LHCN-M2 (cell line): ENCODE measurements at regions not wholly inside any gene's neighbourhood (a gene's known extent, or its start where the extent isn't known, plus 50 kb on each side); places are given as distances from the start of the nearest gene placed in this dataset.
"Not testable (repeated sequence)": the region's sequence is repeated elsewhere in the genome, so short reads cannot be mapped to it uniquely, and the experiment has no call there.

ENCODE experiments used
- DNase-seq: peaks from one replicate; pipeline ENCODE4 v3.0.0-alpha.2; 2012; ENCODE audit warnings: low read depth

DNA sequence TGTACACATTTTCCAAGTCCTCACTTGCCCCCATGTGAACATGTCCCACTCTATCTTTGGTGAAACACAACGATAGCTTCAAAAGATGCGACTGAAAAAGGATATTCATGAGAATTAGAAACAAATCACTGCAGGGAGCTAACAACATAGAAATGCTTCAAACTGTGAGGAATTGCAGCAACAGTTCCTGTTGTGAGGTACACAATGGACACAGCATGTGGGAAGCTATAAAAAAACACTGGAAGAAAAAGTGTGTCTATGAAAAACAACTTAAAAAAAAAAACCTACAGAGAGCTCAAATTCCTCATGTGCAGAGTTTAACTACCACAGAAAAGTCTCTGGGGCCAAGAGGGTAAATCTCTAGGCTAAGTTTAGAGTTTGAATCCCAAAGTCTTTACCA is 51.6 kb upstream of the BLTP1 start:
- DNase-seq, result peak; percentile 4

DNA sequence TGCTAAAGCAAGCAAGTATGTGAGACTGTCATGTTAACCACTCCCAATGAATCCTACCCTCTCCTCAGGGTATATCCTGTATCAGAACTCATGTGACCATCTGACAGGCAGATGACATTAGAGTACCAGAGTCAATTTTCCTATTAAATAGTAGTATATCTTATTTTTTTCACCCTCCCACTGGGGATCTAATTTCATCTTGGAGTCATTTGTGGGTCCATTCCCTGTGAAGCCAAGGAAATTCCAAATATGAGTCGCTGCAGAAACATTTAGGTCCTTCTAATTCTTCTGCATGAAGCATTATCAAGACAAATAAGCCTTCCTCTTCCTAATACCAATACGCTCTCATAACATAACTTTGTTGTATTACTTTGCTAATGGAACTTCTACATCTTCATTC is 52.2 kb upstream of the BLTP1 start:
- DNase-seq, result peak; percentile 78

GRCh38 chr4:122091836-122092405 is 60.2 kb upstream of the BLTP1 start:
- no peak for DNase-seq

- no peak for DNase-seq
These were observed 60.7 kb upstream of the BLTP1 start for GRCh38 chr4:122091397-122091796.

- no peak for DNase-seq
These were observed 61.1 kb upstream of the BLTP1 start for GRCh38 chr4:122090989-122091388.

GRCh38 chr4:122086338-122087065 is 65.6 kb upstream of the BLTP1 start:
- peak; percentile 46 for DNase-seq

DNA sequence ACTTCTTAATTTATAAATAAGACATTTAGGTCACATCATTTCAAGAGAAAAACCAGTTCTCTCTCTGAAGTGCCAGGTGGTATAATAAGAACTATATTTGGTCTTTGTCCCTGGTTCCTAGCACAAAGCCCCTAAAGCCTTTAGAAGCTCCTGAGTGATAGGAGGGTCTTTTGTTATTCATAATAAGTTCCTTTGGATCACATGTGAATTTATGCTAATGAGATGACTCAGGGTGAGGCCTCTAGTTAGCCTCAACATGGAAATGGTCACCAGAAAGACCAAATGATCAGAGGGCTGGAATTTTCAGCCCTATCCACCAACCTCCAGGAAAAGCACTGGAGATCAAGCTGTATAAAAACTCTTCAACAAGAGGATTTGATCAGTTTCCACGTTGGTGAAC is 68.1 kb upstream of the BLTP1 start:
- no peak for DNase-seq

DNA sequence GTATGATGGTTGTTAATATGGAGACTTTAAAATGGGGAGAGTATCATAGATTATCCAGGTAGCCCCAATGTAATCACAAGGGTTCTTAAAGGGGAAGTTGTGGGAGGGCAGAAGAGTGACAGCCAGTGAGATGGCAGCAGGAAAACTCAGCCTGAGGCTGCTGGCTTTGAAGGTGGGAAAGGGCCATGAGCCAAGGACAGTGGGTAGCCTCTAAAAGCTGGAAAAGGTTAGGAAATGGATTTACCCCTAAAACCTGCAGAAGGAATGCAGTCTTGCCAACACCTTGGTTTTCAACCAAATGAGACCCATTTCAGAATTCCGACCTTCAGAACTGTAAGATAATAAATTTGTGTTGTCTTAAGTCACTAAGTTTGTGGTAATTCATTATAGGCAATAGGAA is 68.8 kb upstream of the BLTP1 start:
- no peak for DNase-seq

- DNase-seq, result no peak
These were observed 69.5 kb upstream of the BLTP1 start for GRCh38 chr4:122082661-122083060.

DNA sequence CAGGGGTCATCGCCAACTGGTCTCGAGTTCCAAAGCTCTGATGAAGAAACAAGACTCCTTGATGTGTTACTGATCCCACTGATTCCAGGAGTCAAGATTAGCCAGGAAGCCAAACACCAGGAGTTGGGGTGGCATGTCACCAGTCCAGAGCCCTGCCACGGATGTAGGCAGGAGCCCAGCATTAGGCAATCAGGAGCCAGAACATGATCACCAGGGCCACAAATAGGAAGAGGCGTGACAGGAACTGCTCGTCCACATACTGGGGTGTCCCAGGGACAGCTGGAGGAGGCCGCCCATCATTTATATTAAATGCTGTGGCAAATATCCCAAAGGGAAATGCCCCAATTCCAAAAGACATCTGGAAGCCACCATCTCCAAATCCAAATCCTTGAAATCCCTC is 74.5 kb upstream of the BLTP1 start:
- not testable (repeated sequence) for DNase-seq

GRCh38 chr4:122076835-122077234 is 75.3 kb upstream of the BLTP1 start:
- not testable (repeated sequence) for DNase-seq

DNA sequence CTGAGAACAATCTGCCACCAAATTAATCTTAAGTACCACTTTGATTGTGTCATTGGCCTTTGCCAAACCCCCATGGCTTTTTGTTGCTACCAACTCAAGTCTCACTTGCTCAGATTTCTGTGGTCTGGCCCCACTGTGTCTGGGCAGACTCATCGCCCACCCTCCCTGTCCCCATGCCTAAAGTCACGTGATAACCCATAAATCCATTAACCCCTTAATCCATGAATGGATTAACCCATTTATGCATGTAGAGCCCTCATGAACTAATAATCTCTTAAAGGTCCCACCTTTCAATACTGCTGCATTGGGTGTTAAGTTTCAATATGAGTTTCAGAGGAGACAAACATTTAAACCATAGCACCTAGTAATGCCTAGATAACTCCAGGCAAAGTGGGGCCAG is 78.5 kb upstream of the BLTP1 start:
- no peak for DNase-seq

GRCh38 chr4:122065915-122066314 is 86.2 kb upstream of the BLTP1 start:
- peak; percentile 81 for DNase-seq

DNA sequence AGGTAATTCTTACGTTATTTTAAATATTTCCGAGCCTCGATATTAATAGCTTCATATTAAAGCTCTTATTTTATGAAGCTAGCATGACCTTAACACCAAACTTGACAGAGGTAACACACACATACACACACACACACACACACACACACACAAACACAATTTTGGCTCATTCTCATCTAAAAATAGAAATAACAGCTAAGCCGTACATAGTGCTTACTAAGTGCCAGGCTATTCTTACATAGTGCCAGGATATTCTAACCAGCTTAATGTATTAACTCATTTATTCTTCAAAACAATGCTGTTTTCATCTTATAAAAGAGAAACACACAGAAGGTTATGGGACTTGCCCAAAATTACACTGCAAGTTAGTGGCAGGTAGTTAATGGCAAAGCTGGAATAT is 87.0 kb upstream of the BLTP1 start:
- DNase-seq, result no peak

DNA sequence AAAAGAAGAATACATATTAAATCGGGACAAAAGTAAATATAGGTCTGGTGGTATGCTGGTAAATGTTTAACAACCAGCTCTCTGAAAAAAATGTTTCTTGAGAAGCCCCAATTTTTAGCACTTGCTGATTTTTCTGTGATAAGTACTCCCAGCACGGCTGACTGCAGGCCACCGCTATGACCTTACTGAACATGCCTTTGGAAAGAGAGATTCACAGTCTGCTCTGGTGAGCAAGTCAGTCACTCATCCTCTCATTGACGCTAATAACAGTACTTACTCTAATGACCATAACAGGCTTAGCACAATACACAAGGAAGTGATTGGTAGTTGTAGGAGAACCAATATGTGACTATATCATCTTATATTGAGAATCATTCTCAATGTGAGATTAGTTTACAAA is 98.9 kb upstream of the BLTP1 start:
- no peak for DNase-seq

- DNase-seq, result no peak
These were observed 99.5 kb upstream of the BLTP1 start for GRCh38 chr4:122052677-122053076.

- no peak for DNase-seq
These were observed 99.0 kb upstream of the TRPC3 start for GRCh38 chr4:122050841-122051240.

- no peak for DNase-seq
These were observed 95.9 kb upstream of the TRPC3 start for GRCh38 chr4:122047456-122048425.

DNA sequence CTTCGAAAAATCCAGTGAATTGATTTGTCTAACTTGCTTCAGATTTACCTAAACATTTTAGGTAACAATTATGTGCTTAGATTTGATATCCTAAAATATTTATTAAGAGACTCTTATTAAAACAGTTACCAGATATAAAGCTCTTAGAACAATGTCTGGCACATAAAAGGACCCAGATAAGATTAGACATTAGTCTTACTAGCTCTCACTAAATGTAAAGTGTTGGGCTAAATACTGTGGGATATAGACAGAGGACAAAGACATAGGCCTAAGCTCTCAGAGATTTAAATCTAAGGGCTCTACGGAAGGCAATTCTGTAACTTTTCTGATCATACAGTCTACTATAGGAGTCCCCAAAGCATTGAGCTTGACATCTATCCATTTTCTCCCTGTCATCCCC is 94.4 kb upstream of the TRPC3 start:
- DNase-seq, result no peak

- peak; percentile 100 for DNase-seq
These were observed 93.7 kb upstream of the TRPC3 start for GRCh38 chr4:122045533-122045932.

DNA sequence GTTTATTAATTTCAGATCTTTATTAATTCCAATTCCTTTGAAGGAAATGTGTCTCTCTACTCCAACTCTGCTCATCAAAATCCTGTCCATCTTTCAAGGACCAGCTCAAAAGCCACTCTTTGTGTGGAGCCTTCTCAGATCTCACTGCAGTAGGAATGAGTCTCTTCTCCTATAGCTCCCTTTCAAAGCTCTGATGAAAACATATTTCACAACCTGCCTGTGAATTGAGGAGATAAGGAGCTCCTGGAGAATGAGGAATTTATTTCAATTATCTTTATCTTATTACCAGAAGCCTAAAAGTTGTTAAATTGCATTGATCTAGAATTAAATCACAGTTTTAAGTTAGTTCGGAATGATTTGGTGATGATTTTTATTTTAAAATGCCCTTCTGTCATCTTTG is 92.6 kb upstream of the TRPC3 start:
- DNase-seq, result peak; percentile 4

- no peak for DNase-seq
These were observed 89.5 kb upstream of the TRPC3 start for GRCh38 chr4:122041312-122041711.
